Naive thymus-derived CD8-positive, alpha-beta T cell (primary cell): ENCODE measurements at regions not wholly inside any gene's neighbourhood (a gene's known extent, or its start where the extent isn't known, plus 50 kb on each side); places are given as distances from the start of the nearest gene placed in this dataset.
A peak's percentile ranks its signal among the peaks of the same experiment; 100 is the strongest.

Source experiments
- ATAC-seq, 2 donors: fragments of 150-1000 bp; cut with Tn5 transposase in 1 of 2; sonication (Bioruptor Pico), chemical (Tn5 transposase) in 1 of 2; 1 replicate in 1 of 2; 2 replicates in 1 of 2; pipeline ENCODE4 v1.10.0; 2021; ENCODE audit warnings: mild to moderate bottlenecking in 2 of 2, moderate library complexity in 2 of 2
- POLR2A ChIA-PET: fragments of 350-600 bp; sonication (Branson Sonifier 250); formaldehyde crosslinking; loops from one replicate; lab custom pipeline; 2021; ENCODE audit warnings: antibody characterized with exemption; lab: Charles Lee
- DNase-seq, 10 donors: peaks; one replicate each; pipeline versions ENCODE4 v3.0.0 to v3.0.0-alpha.2; 2020 to 2022
- H3K27ac Mint-ChIP-seq, 10 donors: one replicate each; pipeline ENCODE4 v1.8.0; 2020 to 2022; ENCODE audit warnings: mild to moderate bottlenecking in 10 of 10, mixed read lengths in 10 of 10, moderate library complexity in 4 of 10, inconsistent platforms in 1 of 10
- H3K27me3 Mint-ChIP-seq, 5 donors: one replicate each; pipeline ENCODE4 v1.8.0; 2021 to 2022; ENCODE audit warnings: mixed read lengths in 5 of 5
- H3K36me3 Mint-ChIP-seq, 3 donors: one replicate each; pipeline ENCODE4 v1.8.0; 2020 to 2022; ENCODE audit warnings: mixed read lengths in 3 of 3, mild to moderate bottlenecking in 2 of 3, inconsistent platforms in 1 of 3
- H3K4me1 Mint-ChIP-seq, 4 donors: one replicate each; pipeline ENCODE4 v1.8.0; 2021 to 2022; ENCODE audit warnings: mixed read lengths in 4 of 4
- H3K4me3 Mint-ChIP-seq, 10 donors: one replicate each; pipeline ENCODE4 v1.8.0; 2020 to 2022; ENCODE audit warnings: mild to moderate bottlenecking in 10 of 10, mixed read lengths in 10 of 10, moderate library complexity in 6 of 10, inconsistent platforms in 1 of 10
- H3K9me3 Mint-ChIP-seq, 9 donors: one replicate each; pipeline ENCODE4 v1.8.0; 2020 to 2022; ENCODE audit warnings: mixed read lengths in 9 of 9, mild to moderate bottlenecking in 3 of 9, inconsistent platforms in 1 of 9, moderate library complexity in 1 of 9

DNA sequence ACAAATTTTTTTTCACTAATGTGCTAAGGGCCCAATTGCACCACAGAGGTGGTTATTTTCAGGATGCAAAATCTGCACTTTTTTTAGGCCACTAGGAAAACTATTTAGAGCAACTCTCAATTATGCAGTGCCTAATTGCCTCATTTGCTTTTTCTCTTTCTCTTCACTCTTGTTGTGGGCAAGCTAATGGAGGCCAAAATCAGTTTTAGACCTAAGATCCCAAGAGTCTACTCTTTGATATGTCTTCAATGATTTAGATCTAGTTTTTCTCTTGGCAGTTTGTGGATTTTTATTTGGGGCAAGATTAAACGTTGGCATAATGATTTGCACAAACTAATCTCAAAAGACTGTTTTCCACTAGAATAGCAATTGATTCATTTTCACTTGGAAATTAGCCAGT, 1996.9 kb downstream of the LRRC4C start:
- no peaks in the 10 kb centered on the region for H3K27me3 Mint-ChIP-seq
- H3K36me3 Mint-ChIP-seq = no peaks in the 10 kb centered on the region
- H3K4me3 Mint-ChIP-seq = no peak overlapping the region
- ATAC-seq (no peak), DNase-seq (no peak)
- no peaks in the 10 kb centered on the region for H3K4me1 Mint-ChIP-seq
- peaks cover 0 to 16% (median 3%) of the 10 kb centered on the region in 9 donors for H3K9me3 Mint-ChIP-seq
- POLR2A ChIA-PET = no interaction called here
- H3K27ac Mint-ChIP-seq = no peak overlapping the region

DNA sequence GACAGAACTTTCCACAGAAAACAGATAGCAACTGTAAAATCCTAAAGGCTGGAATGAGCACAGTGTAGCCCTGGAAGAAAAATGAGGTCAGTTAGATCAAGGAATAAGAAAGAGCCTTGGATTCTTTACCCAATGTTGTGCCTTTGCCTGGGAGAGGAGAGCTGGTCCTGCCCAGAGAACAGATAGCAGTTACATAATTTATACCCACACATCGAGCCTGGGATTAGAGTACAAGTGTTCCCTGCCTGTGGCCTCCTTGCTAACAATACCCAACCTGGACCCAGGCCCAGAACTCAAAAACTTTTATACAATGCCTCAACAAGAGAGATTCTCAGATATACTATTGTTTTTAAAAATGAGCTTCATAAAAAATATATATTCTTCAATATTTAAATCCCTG, 1998.4 kb downstream of the LRRC4C start:
- no peak for ATAC-seq
- no peaks in the 10 kb centered on the region for H3K4me1 Mint-ChIP-seq
- POLR2A ChIA-PET = no interaction called here

DNA sequence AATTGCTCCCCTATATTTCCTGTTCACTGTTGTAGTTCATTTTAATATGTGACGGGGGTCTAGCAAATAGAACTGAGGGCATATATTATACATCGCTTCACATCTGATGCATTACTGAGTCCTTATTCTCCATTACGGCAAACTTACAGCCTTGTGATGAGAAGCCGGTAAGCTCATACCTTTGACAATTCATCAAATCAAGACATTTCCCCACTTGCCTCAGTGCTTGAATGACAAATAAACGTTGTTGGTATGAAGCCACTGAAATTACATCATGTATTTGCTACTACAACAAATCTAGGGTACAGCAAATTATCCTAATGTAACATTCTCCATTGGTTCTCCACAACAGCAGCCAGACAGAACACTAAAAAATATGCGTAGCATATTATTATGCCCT, 1999.8 kb downstream of the LRRC4C start:
- Mint-ChIP-seq H3K4me3 (no peak overlapping the region), H3K36me3 (no peaks in the 10 kb centered on the region), H3K9me3 (peaks cover 0 to 12% (median 3%) of the 10 kb centered on the region in 9 donors), H3K27me3 (no peaks in the 10 kb centered on the region), H3K27ac (no peak overlapping the region), H3K4me1 (no peaks in the 10 kb centered on the region)
- ATAC-seq = no peak
- DNase-seq = no peak
- POLR2A ChIA-PET = no interaction called here

More for the DNA sequence above, 1998.4 kb downstream of the LRRC4C start:
- no peak overlapping the region for H3K4me3 Mint-ChIP-seq
- H3K27ac Mint-ChIP-seq = no peak overlapping the region
- no peaks in the 10 kb centered on the region for H3K27me3 Mint-ChIP-seq
- no peaks in the 10 kb centered on the region for H3K36me3 Mint-ChIP-seq
- H3K9me3 Mint-ChIP-seq = peaks cover 0 to 16% (median 3%) of the 10 kb centered on the region in 9 donors
- DNase-seq = no peak

DNA sequence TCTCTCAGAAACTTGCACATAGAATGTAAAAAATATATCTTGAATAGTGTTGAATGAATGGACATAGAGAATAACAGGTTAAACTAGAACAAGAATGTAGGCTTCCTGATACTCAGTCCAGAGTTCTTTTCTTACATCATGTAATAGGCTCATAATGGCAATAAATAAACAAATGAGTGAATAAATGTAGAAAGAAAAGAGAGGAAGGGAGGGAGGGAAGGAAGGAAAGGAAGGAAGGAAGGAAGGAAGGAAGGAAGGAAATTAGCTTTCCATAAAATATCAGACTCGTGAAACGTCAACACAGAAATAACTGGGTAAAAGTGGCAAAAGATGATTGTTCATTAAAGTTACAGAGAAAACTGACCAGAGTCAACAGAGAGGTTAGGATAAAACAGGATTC, 2001.0 kb downstream of the LRRC4C start:
- Mint-ChIP-seq H3K36me3 (no peaks in the 10 kb centered on the region), H3K9me3 (peaks cover 0 to 12% (median 3%) of the 10 kb centered on the region in 9 donors), H3K4me3 (no peak overlapping the region), H3K4me1 (no peaks in the 10 kb centered on the region), H3K27me3 (no peaks in the 10 kb centered on the region), H3K27ac (no peak overlapping the region)
- DNase-seq = no peak
- POLR2A ChIA-PET = no interaction called here
- no peak for ATAC-seq

DNA sequence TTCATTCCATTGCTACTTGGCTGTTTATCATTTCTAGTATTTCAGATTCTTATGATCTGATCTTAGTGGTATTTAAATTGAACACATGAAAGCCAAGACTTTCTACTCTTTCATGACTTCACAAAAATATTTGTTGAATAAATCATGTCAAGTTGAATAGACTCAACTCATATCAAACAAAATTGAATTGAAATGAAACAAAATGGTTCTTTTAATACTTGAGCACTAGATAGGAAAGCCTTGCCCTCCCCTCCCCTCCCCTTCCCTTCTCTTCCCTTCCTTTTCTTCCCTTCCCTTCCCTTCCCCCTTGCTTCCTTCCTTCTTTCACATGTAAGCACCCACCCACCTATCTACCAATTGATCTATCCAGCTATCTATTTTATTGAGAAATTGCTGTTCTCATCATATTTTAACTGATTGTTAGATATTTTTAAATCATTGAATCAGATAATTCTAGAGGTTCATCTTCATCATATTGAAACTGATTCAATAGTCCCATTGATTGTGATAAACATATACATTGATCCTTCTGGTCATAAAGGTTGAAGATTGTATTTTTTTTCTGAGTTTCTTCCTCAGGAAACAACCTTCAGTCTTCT, 2015.9 kb downstream of the LRRC4C start:
- Mint-ChIP-seq H3K4me1 (no peaks in the 10 kb centered on the region), H3K9me3 (peaks cover 0 to 24% (median 10%) of the 10 kb centered on the region in 9 donors), H3K36me3 (peaks cover 0 to 6% (median 0%) of the 10 kb centered on the region in 3 donors), H3K4me3 (no peak overlapping the region), H3K27me3 (no peaks in the 10 kb centered on the region), H3K27ac (no peak overlapping the region)
- POLR2A ChIA-PET = no interaction called here
- DNase-seq (no peak), ATAC-seq (no peak)

DNA sequence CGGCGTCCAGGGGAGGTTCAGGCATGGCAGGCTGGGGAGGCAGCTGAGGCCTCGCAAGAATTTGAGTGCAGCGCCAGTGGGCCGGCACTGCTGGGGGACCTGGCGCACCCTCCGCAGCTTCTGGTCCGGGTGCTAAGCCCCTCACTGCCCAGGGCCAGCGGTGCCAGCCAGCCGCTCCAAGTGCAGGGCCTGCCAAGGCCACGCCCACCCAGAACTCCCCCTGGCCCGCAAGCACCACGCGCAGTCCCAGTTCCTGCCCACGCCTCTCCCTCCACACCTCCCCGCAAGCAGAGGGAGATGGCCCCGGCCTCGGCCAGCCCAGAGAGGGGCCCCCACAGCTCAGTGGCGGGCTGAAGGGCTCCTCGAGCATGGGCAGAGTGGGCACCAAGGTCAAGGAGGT, 2017.3 kb downstream of the LRRC4C start:
- Mint-ChIP-seq H3K4me1 (no peaks in the 10 kb centered on the region), H3K4me3 (no peak overlapping the region), H3K36me3 (peaks cover 0 to 6% (median 0%) of the 10 kb centered on the region in 3 donors), H3K9me3 (peaks cover 0 to 22% (median 10%) of the 10 kb centered on the region in 9 donors), H3K27me3 (no peaks in the 10 kb centered on the region), H3K27ac (no peak overlapping the region)
- DNase-seq (no peak), ATAC-seq (no peak)
- POLR2A ChIA-PET = no interaction called here

DNA sequence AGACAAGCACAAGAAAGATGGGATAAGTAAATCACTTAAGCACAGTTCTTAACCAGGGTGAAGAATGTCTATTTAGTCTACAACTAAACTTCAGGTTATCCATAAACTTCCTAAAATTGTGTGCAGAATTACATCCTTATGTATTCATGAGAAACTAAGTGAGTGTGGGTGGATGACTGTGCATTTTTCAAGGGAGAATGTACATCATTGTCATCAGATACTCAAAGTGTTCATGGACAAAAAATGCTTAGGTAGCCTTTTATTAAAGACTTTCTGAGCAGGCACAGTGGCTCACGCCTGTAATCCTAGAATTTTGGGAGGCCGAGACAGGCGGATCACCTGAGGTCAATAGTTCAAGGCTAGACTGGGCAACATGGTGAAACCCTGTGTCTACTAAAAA, 2023.8 kb downstream of the LRRC4C start:
- no peak overlapping the region for H3K4me3 Mint-ChIP-seq
- H3K4me1 Mint-ChIP-seq = no peaks in the 10 kb centered on the region
- no peaks in the 10 kb centered on the region for H3K27me3 Mint-ChIP-seq
- POLR2A ChIA-PET = no interaction called here
- peaks cover 0 to 12% (median 0%) of the 10 kb centered on the region in 9 donors for H3K9me3 Mint-ChIP-seq
- no peak overlapping the region for H3K27ac Mint-ChIP-seq
- DNase-seq (no peak), ATAC-seq (no peak)
- no peaks in the 10 kb centered on the region for H3K36me3 Mint-ChIP-seq

DNA sequence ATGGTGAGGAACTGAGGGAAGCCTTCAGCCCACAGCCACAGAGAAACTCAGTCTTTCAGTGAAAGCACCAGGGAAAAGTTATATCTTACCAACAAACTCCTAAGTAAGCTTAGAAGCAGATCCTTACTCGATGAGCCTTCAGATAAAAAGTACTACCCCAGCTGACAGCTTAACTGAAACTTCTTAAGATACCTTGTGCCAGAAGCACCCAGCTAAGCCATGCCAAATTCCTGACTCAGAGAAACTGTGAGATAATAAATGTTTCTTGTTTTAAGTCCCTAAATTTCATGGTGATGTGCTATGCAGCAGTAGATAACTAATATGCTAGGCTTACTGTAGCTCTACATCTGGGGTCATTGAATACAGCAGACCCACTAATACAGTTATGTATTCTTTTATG, 2025.0 kb downstream of the LRRC4C start:
- Mint-ChIP-seq H3K9me3 (peaks cover 0 to 12% (median 0%) of the 10 kb centered on the region in 9 donors), H3K4me3 (no peak overlapping the region), H3K36me3 (no peaks in the 10 kb centered on the region), H3K4me1 (no peaks in the 10 kb centered on the region), H3K27ac (no peak overlapping the region), H3K27me3 (no peaks in the 10 kb centered on the region)
- POLR2A ChIA-PET = no interaction called here
- no peak for DNase-seq
- ATAC-seq = no peak

DNA sequence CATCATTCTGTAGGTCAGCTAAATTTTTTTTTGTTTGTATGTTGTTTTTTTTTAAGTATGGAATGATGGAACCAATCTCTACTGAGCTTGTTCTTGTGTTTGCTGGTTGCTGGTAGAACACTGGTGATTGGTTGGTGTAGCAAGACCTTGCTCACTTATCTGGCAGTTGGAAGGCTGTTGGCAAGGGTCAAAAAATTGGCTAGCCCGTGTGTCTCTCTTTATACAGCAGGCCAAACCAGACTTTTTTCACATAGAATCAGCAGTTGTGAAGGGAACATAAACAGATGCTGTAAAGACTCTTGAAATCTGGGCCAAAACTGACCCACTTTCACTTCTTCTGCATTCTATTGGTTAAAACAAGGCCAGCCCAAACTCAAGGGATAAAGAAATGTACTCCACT, 2026.5 kb downstream of the LRRC4C start:
- no peak overlapping the region for H3K27ac Mint-ChIP-seq
- ATAC-seq (no peak), DNase-seq (no peak)
- H3K36me3 Mint-ChIP-seq = no peaks in the 10 kb centered on the region
- POLR2A ChIA-PET = no interaction called here
- no peak overlapping the region for H3K4me3 Mint-ChIP-seq
- H3K9me3 Mint-ChIP-seq = peaks cover 0 to 15% (median 0%) of the 10 kb centered on the region in 9 donors
- no peaks in the 10 kb centered on the region for H3K4me1 Mint-ChIP-seq
- H3K27me3 Mint-ChIP-seq = no peaks in the 10 kb centered on the region

DNA sequence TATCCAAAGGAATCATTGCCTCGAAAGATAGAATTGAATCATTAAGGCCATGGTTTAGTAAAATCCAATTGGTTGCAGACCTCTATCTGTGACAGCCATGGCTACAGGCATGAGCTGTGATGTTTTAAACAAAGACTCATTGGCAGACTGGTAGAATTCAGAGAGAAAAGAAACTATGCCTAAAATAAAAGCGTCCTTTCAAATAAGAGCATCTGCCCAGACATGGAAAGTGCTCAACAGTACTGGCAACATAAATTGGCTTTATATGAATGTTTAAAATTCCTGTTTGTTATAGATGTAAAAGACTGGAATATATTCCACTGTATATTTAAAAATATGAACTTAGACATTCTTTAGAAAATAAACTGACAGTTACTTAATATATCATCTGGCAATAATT, 2034.2 kb downstream of the LRRC4C start:
- POLR2A ChIA-PET = no interaction called here
- Mint-ChIP-seq H3K9me3 (peaks cover 0 to 18% (median 5%) of the 10 kb centered on the region in 9 donors), H3K4me1 (no peaks in the 10 kb centered on the region), H3K27me3 (no peaks in the 10 kb centered on the region), H3K27ac (no peak overlapping the region), H3K36me3 (no peaks in the 10 kb centered on the region), H3K4me3 (no peak overlapping the region)
- DNase-seq = no peak
- ATAC-seq = no peak

DNA sequence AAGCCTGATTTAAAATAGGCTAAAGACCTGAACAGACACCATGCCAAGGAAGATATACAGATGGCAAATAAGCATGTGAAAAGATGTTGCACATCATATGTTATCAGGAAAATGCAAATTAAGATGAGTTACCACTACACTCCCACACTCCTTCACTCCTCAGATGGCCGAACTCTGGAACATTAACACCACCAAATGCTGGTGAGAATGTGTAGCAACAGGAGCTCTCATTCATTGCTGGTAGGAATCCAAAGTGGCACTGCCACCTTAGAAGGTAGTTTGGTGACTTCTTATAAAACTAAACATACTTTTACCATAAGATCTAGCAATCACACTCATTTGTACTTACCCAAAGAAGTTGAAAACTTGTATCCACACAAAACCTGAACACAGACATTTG, 2047.3 kb downstream of the LRRC4C start:
- H3K27me3 Mint-ChIP-seq = no peaks in the 10 kb centered on the region
- no peaks in the 10 kb centered on the region for H3K4me1 Mint-ChIP-seq
- no peak overlapping the region for H3K4me3 Mint-ChIP-seq
- no peaks in the 10 kb centered on the region for H3K36me3 Mint-ChIP-seq
- ATAC-seq (no peak), DNase-seq (no peak)
- peaks cover 2 to 24% (median 10%) of the 10 kb centered on the region in 9 donors for H3K9me3 Mint-ChIP-seq
- POLR2A ChIA-PET = no interaction called here
- H3K27ac Mint-ChIP-seq = no peak overlapping the region

DNA sequence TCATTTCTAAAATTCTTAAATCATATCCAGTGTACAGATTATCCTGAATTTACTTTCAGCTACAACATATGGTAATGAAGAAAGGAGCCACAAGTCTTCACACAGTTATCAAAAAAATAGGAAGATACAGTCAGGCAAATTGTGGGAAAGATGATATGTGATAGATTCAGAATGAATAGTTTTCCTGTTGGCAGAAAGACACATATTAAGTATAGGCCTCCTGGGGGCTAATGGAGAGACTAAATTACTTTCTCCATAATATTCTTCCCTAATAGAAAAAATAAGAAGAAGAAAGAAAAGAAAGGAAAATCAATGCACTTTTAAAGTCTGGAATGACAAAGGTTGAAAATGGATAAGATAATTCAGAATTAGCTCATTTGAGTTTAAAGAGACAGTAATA, 2073.5 kb downstream of the LRRC4C start:
- Mint-ChIP-seq H3K4me3 (no peak overlapping the region), H3K9me3 (peaks cover 0 to 10% (median 5%) of the 10 kb centered on the region in 9 donors), H3K27ac (no peak overlapping the region), H3K4me1 (peaks cover 0 to 2% (median 0%) of the 10 kb centered on the region in 4 donors), H3K36me3 (peaks cover 0 to 8% (median 0%) of the 10 kb centered on the region in 3 donors), H3K27me3 (peaks cover 0 to 2% (median 0%) of the 10 kb centered on the region in 5 donors)
- ATAC-seq (no peak), DNase-seq (no peak)
- POLR2A ChIA-PET = no interaction called here

DNA sequence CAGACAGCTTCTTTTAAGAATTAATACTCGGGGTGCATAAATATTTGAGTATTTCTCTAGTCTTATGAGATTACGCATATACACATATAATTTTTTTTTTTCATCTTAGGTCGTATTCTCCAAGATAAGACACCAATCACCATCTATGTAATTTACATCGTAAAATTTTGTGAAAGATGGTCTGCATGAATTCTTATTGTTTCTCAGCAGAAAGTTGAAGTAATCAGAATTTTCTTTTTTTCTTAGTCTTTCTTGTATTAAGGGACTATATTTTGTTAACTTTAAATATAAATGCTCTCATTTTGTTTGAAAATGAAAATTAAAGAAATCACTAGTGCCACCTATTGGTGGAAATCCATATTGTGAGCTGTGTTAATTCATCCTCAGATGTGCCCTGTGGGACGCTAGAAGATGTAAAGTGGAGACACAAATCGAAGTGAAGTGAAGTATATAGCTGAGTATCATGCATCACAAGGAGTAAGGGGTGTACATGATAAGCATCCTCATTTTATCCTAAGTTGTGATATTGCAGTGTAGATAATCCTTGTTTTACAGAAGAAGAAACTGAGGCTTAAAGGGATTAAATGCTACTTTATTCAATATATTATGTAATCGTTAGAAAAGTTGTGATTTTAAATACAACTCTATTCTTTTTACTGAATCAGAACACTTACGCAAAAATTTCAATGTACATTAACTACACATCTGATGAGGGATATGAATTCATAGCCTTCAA, 2084.3 kb downstream of the LRRC4C start:
- Mint-ChIP-seq H3K36me3 (peaks cover 0 to 3% (median 0%) of the 10 kb centered on the region in 3 donors), H3K4me1 (peaks cover 2 to 23% (median 19%) of the 10 kb centered on the region in 4 donors), H3K27ac (no peak overlapping the region), H3K9me3 (peaks cover 0 to 2% (median 0%) of the 10 kb centered on the region in 9 donors), H3K27me3 (no peaks in the 10 kb centered on the region), H3K4me3 (no peak overlapping the region)
- ATAC-seq = peak in 1 of 2 donors; percentile 33
- POLR2A ChIA-PET = no interaction called here
- peak in 4 of 10 donors; percentile 7 to 47 (median 35) for DNase-seq
